PC-3 (cell line): ENCODE measurements at regions not wholly inside any gene's neighbourhood (a gene's known extent, or its start where the extent isn't known, plus 50 kb on each side); places are given as distances from the start of the nearest gene placed in this dataset.

ENCODE experiments used
- ATAC-seq: fragments of 200-7000 bp; cut with Tn5 transposase; 2 replicates; pipeline ENCODE4 v1.9.1; 2020; ENCODE audit warnings: mild to moderate bottlenecking, moderate library complexity
- BruUV-seq: library from RNA; stranded (reverse); fragments of 400-500 nt; replicated peaks from 2 replicates; lab custom pipeline; 2021; lab: Mats Ljungman, UMichigan
- CTCF ChIA-PET: fragments of 300-600 bp; sonication (Branson Sonifier 250); formaldehyde crosslinking; loops from one replicate; lab custom pipeline; 2022; ENCODE audit warnings: antibody characterized with exemption; lab: Charles Lee
- POLR2A ChIA-PET: fragments of 300-600 bp; sonication (Branson Sonifier 250); formaldehyde crosslinking; loops from one replicate; lab custom pipeline; 2022; ENCODE audit warnings: antibody characterized with exemption; ENCODE audit not compliant: unreplicated experiment; lab: Charles Lee
- DNase-seq: peaks from one replicate; pipeline ENCODE4 v3.0.0-alpha.2; 2015
- H2AFZ ChIP-seq: fragments of 300-600 bp; sonication (generic); 2 replicates; pipeline ENCODE4 v1.6.0; 2016; ENCODE audit warnings: antibody characterized with exemption, low read length
- H3F3A ChIP-seq: fragments of 300-600 bp; sonication (generic); one replicate; pipeline ENCODE4 v1.6.0; 2017; ENCODE audit warnings: antibody characterized with exemption, low read length, control low read depth, mild to moderate bottlenecking; ENCODE audit not compliant: unreplicated experiment
- H3K27ac ChIP-seq: fragments of 300-600 bp; sonication (generic); 2 replicates; pipeline ENCODE4 v1.5.1; 2016; ENCODE audit warnings: mild to moderate bottlenecking, low read length
- H3K27me3 ChIP-seq: fragments of 300-600 bp; sonication (generic); 2 replicates; pipeline ENCODE4 v1.6.1; 2016; ENCODE audit warnings: low read length, mixed read lengths
- H3K36me3 ChIP-seq: fragments of 300-600 bp; sonication (generic); 2 replicates; pipeline ENCODE4 v1.6.1; 2016; ENCODE audit warnings: low read depth, mixed run types, low read length, mixed read lengths
- H3K4me1 ChIP-seq: fragments of 300-600 bp; sonication (generic); 2 replicates; pipeline ENCODE4 v1.5.1; 2016; ENCODE audit warnings: low read length; ENCODE audit not compliant: insufficient read depth
- H3K4me2 ChIP-seq: fragments of 300-600 bp; sonication (generic); 2 replicates; pipeline ENCODE4 v1.6.0; 2016; ENCODE audit warnings: low read length
- H3K4me3 ChIP-seq: fragments of 300-600 bp; sonication (generic); 2 replicates; pipeline ENCODE4 v1.5.1; 2016; ENCODE audit warnings: mild to moderate bottlenecking, low read length, mixed read lengths
- H3K79me2 ChIP-seq: fragments of 300-600 bp; sonication (generic); 2 replicates; pipeline ENCODE4 v1.6.1; 2017; ENCODE audit warnings: low read length, mixed read lengths
- H3K9ac ChIP-seq: fragments of 300-600 bp; sonication (generic); 2 replicates; pipeline ENCODE4 v1.6.0; 2016; ENCODE audit warnings: mild to moderate bottlenecking, low read length
- H3K9me2 ChIP-seq: fragments of 300-600 bp; sonication (generic); replicated peaks from 2 replicates; pipeline ENCODE4 v1.6.1; 2016; ENCODE audit warnings: mixed run types, low read length, mixed read lengths
- H3K9me3 ChIP-seq: fragments of 300-600 bp; sonication (generic); 2 replicates; pipeline ENCODE4 v1.6.1; 2016; ENCODE audit warnings: low read length, mixed read lengths
- H4K20me1 ChIP-seq: fragments of 300-600 bp; sonication (generic); 2 replicates; pipeline ENCODE4 v1.6.1; 2016; ENCODE audit warnings: low read length, mixed read lengths
- CTCF ChIP-seq: fragments of 300-600 bp; sonication (generic); conservative IDR thresholded peaks from 2 replicates; pipeline ENCODE4 v1.5.1; 2017; ENCODE audit warnings: antibody characterized with exemption, low read depth, mild to moderate bottlenecking, low read length
- EZH2 ChIP-seq: fragments of 300-600 bp; sonication (generic); IDR thresholded peaks from one replicate; pipeline ENCODE4 v1.6.1; 2017; ENCODE audit warnings: antibody characterized with exemption, mild to moderate bottlenecking, low read length; ENCODE audit not compliant: unreplicated experiment
- EZH2phosphoT487 ChIP-seq: fragments of 300-600 bp; sonication (generic); IDR thresholded peaks from 2 replicates; pipeline ENCODE4 v1.6.1; 2018; ENCODE audit warnings: mild to moderate bottlenecking, antibody characterized with exemption, low read length, borderline replicate concordance
- intact Hi-C: fragments of 100-400 bp; cut with micrococcal nuclease; formaldehyde crosslinking; loops from 2 replicates; pipeline ENCODE4 v1.9.0; 2023

- no TSS peak for BruUV-seq
- Histone ChIP-seq H3K4me2 (no peak overlapping the region), H3K27ac (no peak overlapping the region), H3K9ac (no peak overlapping the region), H3F3A (no peaks in the 10 kb centered on the region), H4K20me1 (no peaks in the 10 kb centered on the region), H2AFZ (no peak overlapping the region), H3K9me2 (no peaks in the 10 kb centered on the region), H3K4me3 (no peak overlapping the region), H3K4me1 (peaks cover 6% of the 10 kb centered on the region; the same call in 1 of the 2 replicates), H3K79me2 (no peaks in the 10 kb centered on the region), H3K9me3 (no peaks in the 10 kb centered on the region), H3K27me3 (no peaks in the 10 kb centered on the region), H3K36me3 (no peaks in the 10 kb centered on the region)
- TF ChIP-seq CTCF = no peak
- POLR2A ChIA-PET = no interaction called here
- intact Hi-C loops = loop anchor here (10.0 kb wide), 1 partner anchor 1556 kb away; no protein-coding TSS in a partner anchor
- ATAC-seq (no peak), DNase-seq (no peak)
- CTCF ChIA-PET = no interaction called here
Measured at GRCh38 chr1:193658691-193659090, 472.3 kb upstream of the B3GALT2 start.

DNA sequence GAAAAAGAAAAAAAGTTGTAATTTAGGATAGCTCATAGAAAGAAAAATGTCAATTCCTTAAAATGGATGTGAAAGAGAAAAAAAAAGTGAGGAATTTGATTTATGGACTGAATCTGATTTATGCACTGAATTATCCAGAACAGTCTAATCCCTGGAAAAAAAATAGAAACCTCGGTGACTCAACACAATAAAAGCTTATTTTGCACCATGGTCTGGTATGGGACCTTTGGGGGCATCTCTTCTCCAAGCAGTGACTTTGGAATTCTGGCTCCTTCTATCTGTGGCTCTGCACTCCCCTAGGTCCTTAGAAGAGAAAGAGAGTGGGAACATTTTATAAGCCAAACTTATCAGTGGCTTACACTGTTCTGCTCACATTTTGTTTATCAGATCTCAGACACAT is 471.7 kb upstream of the B3GALT2 start:
- POLR2A ChIA-PET = no interaction called here

DNA sequence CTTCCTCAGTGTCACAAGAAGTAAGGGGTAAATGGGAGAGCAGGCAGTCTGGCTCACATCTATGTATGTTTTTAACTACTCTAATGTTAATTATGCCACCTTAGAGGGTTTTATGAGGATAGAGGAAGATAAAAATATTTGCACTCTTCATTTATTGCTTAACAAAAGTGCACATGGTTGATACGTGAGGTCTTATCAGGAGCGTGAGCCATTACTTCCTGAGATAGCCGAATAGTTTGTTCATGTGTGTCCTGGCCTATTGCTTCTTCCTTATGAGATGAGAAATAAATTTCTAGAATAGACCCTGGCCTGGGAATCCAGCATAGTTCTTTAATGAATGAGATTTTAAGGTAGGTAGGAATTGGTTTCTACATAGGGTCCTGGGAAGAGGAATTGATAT is 471.1 kb upstream of the B3GALT2 start:
- intact Hi-C loops = loop anchor here (10.0 kb wide), 1 partner anchor 1557 kb away; no protein-coding TSS in a partner anchor
- ATAC-seq (no peak), DNase-seq (no peak)
- BruUV-seq = no TSS peak
- TF ChIP-seq EZH2phosphoT487 (no peak), EZH2 (no peak), CTCF (no peak)
- Histone ChIP-seq H3K4me3 (no peak overlapping the region), H3F3A (no peaks in the 10 kb centered on the region), H3K36me3 (no peaks in the 10 kb centered on the region), H3K27me3 (no peaks in the 10 kb centered on the region), H3K4me1 (peaks cover 6% of the 10 kb centered on the region; the same call in 1 of the 2 replicates), H3K9me2 (no peaks in the 10 kb centered on the region), H3K9ac (no peak overlapping the region), H2AFZ (no peak overlapping the region), H3K9me3 (no peaks in the 10 kb centered on the region), H3K79me2 (no peaks in the 10 kb centered on the region), H4K20me1 (no peaks in the 10 kb centered on the region), H3K27ac (no peak overlapping the region), H3K4me2 (no peak overlapping the region)
- POLR2A ChIA-PET = no interaction called here
- CTCF ChIA-PET = no interaction called here

More for the DNA sequence above, 471.7 kb upstream of the B3GALT2 start:
- DNase-seq (no peak), ATAC-seq (no peak)
- Histone ChIP-seq H3K9me2 (no peaks in the 10 kb centered on the region), H3K4me2 (no peak overlapping the region), H4K20me1 (no peaks in the 10 kb centered on the region), H3K36me3 (no peaks in the 10 kb centered on the region), H2AFZ (no peak overlapping the region), H3K4me1 (peaks cover 6% of the 10 kb centered on the region; the same call in 1 of the 2 replicates), H3F3A (no peaks in the 10 kb centered on the region), H3K27ac (no peak overlapping the region), H3K4me3 (no peak overlapping the region), H3K79me2 (no peaks in the 10 kb centered on the region), H3K9ac (no peak overlapping the region), H3K27me3 (no peaks in the 10 kb centered on the region), H3K9me3 (no peaks in the 10 kb centered on the region)
- intact Hi-C loops = loop anchor here (10.0 kb wide), 1 partner anchor 1557 kb away; no protein-coding TSS in a partner anchor
- TF ChIP-seq EZH2 = no peak
- TF ChIP-seq EZH2phosphoT487 = no peak
- no peak for TF ChIP-seq CTCF
- no TSS peak for BruUV-seq
- CTCF ChIA-PET = no interaction called here
